ENCODE measurements at regions not wholly inside any gene's neighbourhood (a gene's known extent, or its start where the extent isn't known, plus 50 kb on each side); places are given as distances from the start of the nearest gene placed in this dataset.

- no peaks in the 10 kb centered on the region for H3K9me3 ChIP-seq (ENCODE audit: low read depth, low read length)
- no peaks in the 10 kb centered on the region for H3K36me3 ChIP-seq (ENCODE audit: insufficient read depth, low read length)
- no peak for TF ChIP-seq POLR2AphosphoS5 (IDR thresholded peaks at IDR 0.05; ENCODE audit: borderline replicate concordance, low read depth, low read length)
- TF ChIP-seq EZH2 (IDR thresholded peaks at IDR 0.05): no peak
- no peak for TF ChIP-seq FOXP2 (optimal IDR thresholded peaks at IDR 0.05; ENCODE audit: control extremely low read depth, extremely low read length, insufficient read depth)
- H3K4me3 ChIP-seq: no peak overlapping the region
- no peak overlapping the region for H3K27ac ChIP-seq
- DNase-seq (ENCODE audit: low read depth, low spot score): no peak
- H3K9ac ChIP-seq (ENCODE audit: insufficient read length): no peak overlapping the region
These were observed 440.8 kb upstream of the GBE1 start for GRCh38 chr3:82202269-82202668.

DNA sequence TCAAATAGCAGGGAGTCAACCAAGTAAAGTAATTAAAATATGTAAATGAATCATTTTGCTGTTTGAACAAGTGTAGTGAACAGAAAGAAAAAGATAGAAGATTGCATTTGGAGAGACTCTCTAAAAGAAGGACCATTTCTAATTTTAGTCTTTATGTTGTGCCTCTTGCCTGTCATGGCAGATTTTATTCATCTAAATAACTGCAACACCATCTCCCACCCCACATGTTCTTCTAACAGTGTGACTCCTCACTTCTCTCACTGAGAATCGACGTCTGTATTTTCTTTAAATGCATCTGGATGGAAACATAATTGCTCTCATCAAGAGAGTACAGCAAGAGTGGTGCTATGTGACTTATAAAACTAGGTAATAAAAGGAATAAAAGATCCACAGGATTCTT is 439.9 kb upstream of the GBE1 start:
- Histone ChIP-seq H3K4me3 (no peak overlapping the region), H3K36me3 (ENCODE audit: insufficient read depth, low read length) (no peaks in the 10 kb centered on the region), H3K27ac (no peak overlapping the region), H3K9me3 (ENCODE audit: low read depth, low read length) (no peaks in the 10 kb centered on the region), H3K9ac (ENCODE audit: insufficient read length) (no peak overlapping the region)
- no peak for DNase-seq (ENCODE audit: low read depth, low spot score)
- TF ChIP-seq FOXP2 (optimal IDR thresholded peaks at IDR 0.05; ENCODE audit: control extremely low read depth, extremely low read length, insufficient read depth) (no peak), POLR2AphosphoS5 (IDR thresholded peaks at IDR 0.05; ENCODE audit: borderline replicate concordance, low read depth, low read length) (no peak), EZH2 (IDR thresholded peaks at IDR 0.05) (no peak)

- Histone ChIP-seq H3K4me3 (no peak overlapping the region), H3K27ac (no peak overlapping the region), H3K9me3 (ENCODE audit: low read depth, low read length) (no peaks in the 10 kb centered on the region), H3K36me3 (ENCODE audit: insufficient read depth, low read length) (no peaks in the 10 kb centered on the region), H3K9ac (ENCODE audit: insufficient read length) (no peak overlapping the region)
- no peak for TF ChIP-seq POLR2AphosphoS5 (IDR thresholded peaks at IDR 0.05; ENCODE audit: borderline replicate concordance, low read depth, low read length)
- TF ChIP-seq EZH2 (IDR thresholded peaks at IDR 0.05): no peak
- no peak for TF ChIP-seq FOXP2 (optimal IDR thresholded peaks at IDR 0.05; ENCODE audit: control extremely low read depth, extremely low read length, insufficient read depth)
- no peak for DNase-seq (ENCODE audit: low read depth, low spot score)
These were observed 436.6 kb upstream of the GBE1 start for GRCh38 chr3:82198009-82198408.

DNA sequence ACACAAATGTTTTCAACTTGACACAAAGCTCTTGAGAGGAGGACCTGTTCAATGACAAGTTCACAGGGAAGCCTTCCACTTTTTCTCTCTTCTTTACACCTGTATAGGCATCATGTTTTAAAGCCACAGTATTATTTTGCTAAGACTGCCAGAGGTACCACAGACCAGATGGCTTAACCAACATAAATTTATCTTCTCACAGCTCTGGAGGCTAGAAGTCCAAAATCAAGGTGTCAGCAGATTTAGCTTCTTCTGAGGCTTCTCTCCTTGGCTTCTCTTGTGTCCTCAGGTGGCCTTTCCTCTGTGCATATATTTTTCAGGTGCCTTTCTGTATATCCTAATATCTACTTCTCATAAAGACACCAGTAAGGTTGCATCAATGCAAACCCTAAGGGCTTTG is 435.2 kb upstream of the GBE1 start:
- Histone ChIP-seq H3K27ac (no peak overlapping the region), H3K4me3 (no peak overlapping the region), H3K9ac (ENCODE audit: insufficient read length) (no peak overlapping the region), H3K36me3 (ENCODE audit: insufficient read depth, low read length) (no peaks in the 10 kb centered on the region), H3K9me3 (ENCODE audit: low read depth, low read length) (no peaks in the 10 kb centered on the region)
- TF ChIP-seq FOXP2 (optimal IDR thresholded peaks at IDR 0.05; ENCODE audit: control extremely low read depth, extremely low read length, insufficient read depth) (no peak), EZH2 (IDR thresholded peaks at IDR 0.05) (no peak)
- DNase-seq (ENCODE audit: low read depth, low spot score): no peak

- Histone ChIP-seq H3K4me3 (no peak overlapping the region), H3K9me3 (ENCODE audit: low read depth, low read length) (no peaks in the 10 kb centered on the region), H3K36me3 (ENCODE audit: insufficient read depth, low read length) (no peaks in the 10 kb centered on the region), H3K9ac (ENCODE audit: insufficient read length) (no peak overlapping the region), H3K27ac (no peak overlapping the region)
- no peak for DNase-seq (ENCODE audit: low read depth, low spot score)
- no peak for TF ChIP-seq EZH2 (IDR thresholded peaks at IDR 0.05)
- no peak for TF ChIP-seq FOXP2 (optimal IDR thresholded peaks at IDR 0.05; ENCODE audit: control extremely low read depth, extremely low read length, insufficient read depth)
- no peak for TF ChIP-seq POLR2AphosphoS5 (IDR thresholded peaks at IDR 0.05; ENCODE audit: borderline replicate concordance, low read depth, low read length)
These were observed 433.4 kb upstream of the GBE1 start for GRCh38 chr3:82194870-82195269.

DNA sequence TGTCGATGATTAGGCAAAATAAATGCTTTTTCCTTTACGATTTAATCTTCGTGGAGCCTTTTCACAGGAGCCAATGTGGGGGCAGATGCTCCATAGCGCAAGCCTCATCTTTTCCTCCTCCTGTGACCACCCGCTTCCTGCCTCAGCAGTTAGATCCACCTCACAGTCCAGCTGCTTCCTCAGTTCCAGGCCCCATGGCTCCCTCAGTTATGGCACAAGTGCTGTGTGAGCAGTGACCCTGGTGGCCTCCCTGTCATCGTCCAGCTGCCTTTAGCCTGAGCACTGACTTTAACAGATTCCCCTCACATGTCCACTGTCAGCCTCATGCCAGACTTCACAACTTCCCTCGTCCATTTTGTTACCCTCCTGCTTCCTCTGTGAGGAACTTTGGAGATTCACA is 424.6 kb upstream of the GBE1 start:
- no peak overlapping the region for H3K9ac ChIP-seq (ENCODE audit: insufficient read length)
- no peak overlapping the region for H3K4me3 ChIP-seq
- no peak for DNase-seq (ENCODE audit: low read depth, low spot score)
- no peaks in the 10 kb centered on the region for H3K9me3 ChIP-seq (ENCODE audit: low read depth, low read length)
- TF ChIP-seq POLR2AphosphoS5 (IDR thresholded peaks at IDR 0.05; ENCODE audit: borderline replicate concordance, low read depth, low read length): no peak
- no peak for TF ChIP-seq FOXP2 (optimal IDR thresholded peaks at IDR 0.05; ENCODE audit: control extremely low read depth, extremely low read length, insufficient read depth)
- no peak for TF ChIP-seq EZH2 (IDR thresholded peaks at IDR 0.05)
- no peaks in the 10 kb centered on the region for H3K36me3 ChIP-seq (ENCODE audit: insufficient read depth, low read length)
- H3K27ac ChIP-seq: no peak overlapping the region

GRCh38 chr3:82179291-82179690 is 417.8 kb upstream of the GBE1 start:
- H3K9me3 ChIP-seq (ENCODE audit: low read depth, low read length): no peaks in the 10 kb centered on the region
- no peak for DNase-seq (ENCODE audit: low read depth, low spot score)
- TF ChIP-seq EZH2 (IDR thresholded peaks at IDR 0.05) (no peak), POLR2AphosphoS5 (IDR thresholded peaks at IDR 0.05; ENCODE audit: borderline replicate concordance, low read depth, low read length) (no peak), FOXP2 (optimal IDR thresholded peaks at IDR 0.05; ENCODE audit: control extremely low read depth, extremely low read length, insufficient read depth) (no peak)
- no peak overlapping the region for H3K4me3 ChIP-seq
- no peak overlapping the region for H3K9ac ChIP-seq (ENCODE audit: insufficient read length)
- H3K27ac ChIP-seq: no peak overlapping the region
- no peaks in the 10 kb centered on the region for H3K36me3 ChIP-seq (ENCODE audit: insufficient read depth, low read length)

GRCh38 chr3:82178291-82178690 is 416.8 kb upstream of the GBE1 start:
- no peak for DNase-seq (ENCODE audit: low read depth, low spot score)
- Histone ChIP-seq H3K9me3 (ENCODE audit: low read depth, low read length) (no peaks in the 10 kb centered on the region), H3K4me3 (no peak overlapping the region), H3K9ac (ENCODE audit: insufficient read length) (no peak overlapping the region), H3K27ac (no peak overlapping the region), H3K36me3 (ENCODE audit: insufficient read depth, low read length) (no peaks in the 10 kb centered on the region)
- no peak for TF ChIP-seq EZH2 (IDR thresholded peaks at IDR 0.05)
- no peak for TF ChIP-seq POLR2AphosphoS5 (IDR thresholded peaks at IDR 0.05; ENCODE audit: borderline replicate concordance, low read depth, low read length)
- TF ChIP-seq FOXP2 (optimal IDR thresholded peaks at IDR 0.05; ENCODE audit: control extremely low read depth, extremely low read length, insufficient read depth): no peak

DNA sequence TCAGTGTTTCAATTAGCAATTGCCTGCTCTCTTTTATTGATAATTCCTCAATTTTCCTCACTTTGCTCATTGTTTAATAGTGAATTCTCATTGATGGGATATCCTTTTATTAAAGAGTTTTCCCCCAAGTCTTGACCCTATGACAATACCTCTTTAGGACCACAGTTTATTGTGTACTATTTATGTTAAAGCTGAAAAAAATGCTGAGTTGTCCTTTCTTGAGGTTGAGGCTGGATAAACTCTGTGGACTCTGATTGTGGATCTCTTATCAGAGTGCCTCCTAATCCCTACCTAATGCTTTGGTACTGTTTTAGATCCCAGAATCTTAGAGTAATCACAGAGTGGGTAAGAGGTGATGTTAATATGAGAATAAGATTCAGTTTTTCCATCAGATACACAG is 416.3 kb upstream of the GBE1 start:
- no peaks in the 10 kb centered on the region for H3K36me3 ChIP-seq (ENCODE audit: insufficient read depth, low read length)
- H3K9me3 ChIP-seq (ENCODE audit: low read depth, low read length): no peaks in the 10 kb centered on the region
- no peak for TF ChIP-seq FOXP2 (optimal IDR thresholded peaks at IDR 0.05; ENCODE audit: control extremely low read depth, extremely low read length, insufficient read depth)
- TF ChIP-seq EZH2 (IDR thresholded peaks at IDR 0.05): no peak

More for the DNA sequence above, 416.3 kb upstream of the GBE1 start:
- H3K9ac ChIP-seq (ENCODE audit: insufficient read length): no peak overlapping the region
- no peak for DNase-seq (ENCODE audit: low read depth, low spot score)
- no peak overlapping the region for H3K4me3 ChIP-seq
- H3K27ac ChIP-seq: no peak overlapping the region

Measured in SK-N-MC (cell line).